GM21529 (cell line): ENCODE measurements at regions not wholly inside any gene's neighbourhood (a gene's known extent, or its start where the extent isn't known, plus 50 kb on each side); places are given as distances from the start of the nearest gene placed in this dataset.
"Not testable (repeated sequence)": the region's sequence is repeated elsewhere in the genome, so short reads cannot be mapped to it uniquely, and the experiment has no call there.

ENCODE experiments used
- ATAC-seq: cut with Tn5 transposase; IDR thresholded peaks from one replicate; pipeline ENCODE4 v1.9.1; 2021; ENCODE audit not compliant: unreplicated experiment

DNA sequence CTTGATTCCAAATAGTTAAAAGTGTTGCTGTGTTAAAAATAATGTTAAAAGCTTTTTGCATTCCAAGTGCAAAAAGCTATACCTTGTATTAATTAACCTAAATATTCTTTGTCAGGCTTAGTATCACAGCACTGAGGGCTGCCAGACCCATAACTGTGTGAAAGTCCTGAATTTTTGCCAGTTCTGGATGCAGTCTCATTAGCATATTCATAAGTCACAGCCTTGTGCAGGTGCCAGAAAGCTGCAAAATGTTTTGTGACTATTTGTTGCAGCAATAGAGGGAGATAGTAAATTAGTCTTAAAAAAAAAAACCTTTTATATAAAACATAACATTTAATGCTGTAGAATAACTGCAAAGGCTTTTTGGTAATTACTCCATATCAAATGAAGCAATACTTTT is 56.6 kb downstream of the SLITRK1 start:
- no peak for ATAC-seq

DNA sequence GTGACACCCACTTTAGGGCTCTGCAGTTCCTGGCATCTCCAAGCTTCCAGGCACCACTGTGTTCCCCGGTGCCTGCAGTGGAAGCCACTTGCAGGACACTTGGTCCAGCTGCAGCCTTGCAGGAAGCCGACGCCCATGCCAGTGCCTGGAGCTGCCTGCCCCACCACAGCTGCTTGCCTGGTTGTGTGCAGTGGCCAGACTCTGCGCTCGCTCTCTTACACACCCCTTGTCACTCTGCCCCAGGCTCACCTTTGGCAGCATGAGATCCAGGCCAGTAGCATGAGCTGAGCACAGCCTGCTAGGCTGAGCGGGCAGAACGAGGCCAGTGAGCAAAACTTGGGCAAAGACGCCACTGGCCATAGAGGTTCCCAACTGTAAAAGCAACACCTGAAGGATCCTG is 57.7 kb downstream of the SLITRK1 start:
- ATAC-seq, result no peak

DNA sequence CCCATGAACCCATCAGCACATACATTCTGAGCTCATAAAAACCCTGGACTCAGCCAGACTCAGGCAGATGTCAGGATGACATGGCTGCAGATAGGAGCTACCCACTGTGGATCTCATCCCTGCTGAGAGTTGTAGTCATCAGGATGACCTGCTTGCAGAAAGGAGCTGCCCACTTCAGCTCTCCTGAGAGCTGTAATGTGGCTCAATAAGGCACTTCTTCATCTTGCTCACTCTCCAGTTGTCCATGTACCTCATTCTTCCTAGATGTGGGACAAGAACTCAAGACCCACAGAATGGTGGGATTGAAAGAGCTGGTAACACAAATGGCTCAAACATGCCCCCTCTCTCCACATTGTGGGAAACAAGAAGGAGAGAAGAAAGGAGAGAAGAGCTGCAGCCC is 58.2 kb downstream of the SLITRK1 start:
- no peak for ATAC-seq

DNA sequence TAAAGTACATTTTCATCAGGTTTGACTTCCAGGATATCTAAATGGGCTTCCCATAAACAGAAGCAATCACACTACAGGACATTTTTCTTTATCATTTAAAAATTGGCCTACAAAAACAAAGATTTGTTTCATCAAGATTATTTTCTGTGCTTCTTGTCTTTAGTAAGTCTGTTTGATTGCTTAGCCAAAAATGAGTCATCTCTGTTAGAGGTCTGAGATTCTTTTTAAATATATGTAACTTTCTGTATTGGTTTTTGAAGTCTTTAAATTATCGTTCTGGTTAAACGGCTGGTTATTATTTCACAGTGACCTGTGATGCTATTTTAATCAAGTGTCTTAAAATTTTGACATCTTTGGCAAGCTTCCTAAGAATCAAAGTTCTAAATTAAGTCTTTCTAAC is 62.7 kb downstream of the SLITRK1 start:
- ATAC-seq, result no peak

DNA sequence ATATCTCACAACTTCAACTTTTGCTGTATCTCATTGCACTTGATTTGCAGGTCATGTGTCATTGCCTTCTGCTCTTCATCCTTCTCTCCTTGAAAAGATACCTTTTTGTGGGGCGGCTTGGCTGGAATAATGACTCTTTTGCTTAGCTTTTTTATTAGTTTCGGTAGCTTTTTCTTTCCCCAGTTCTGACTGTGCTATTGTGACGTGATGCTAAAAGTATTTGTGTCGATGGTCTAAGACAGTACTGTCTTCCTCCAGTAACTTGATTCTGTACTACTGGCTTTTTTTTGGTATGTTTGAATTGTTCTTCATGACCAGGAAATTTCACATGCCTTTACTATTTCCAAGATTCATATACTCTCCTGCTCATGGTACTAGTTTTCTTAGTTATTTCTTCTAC is 63.1 kb downstream of the SLITRK1 start:
- no peak for ATAC-seq

DNA sequence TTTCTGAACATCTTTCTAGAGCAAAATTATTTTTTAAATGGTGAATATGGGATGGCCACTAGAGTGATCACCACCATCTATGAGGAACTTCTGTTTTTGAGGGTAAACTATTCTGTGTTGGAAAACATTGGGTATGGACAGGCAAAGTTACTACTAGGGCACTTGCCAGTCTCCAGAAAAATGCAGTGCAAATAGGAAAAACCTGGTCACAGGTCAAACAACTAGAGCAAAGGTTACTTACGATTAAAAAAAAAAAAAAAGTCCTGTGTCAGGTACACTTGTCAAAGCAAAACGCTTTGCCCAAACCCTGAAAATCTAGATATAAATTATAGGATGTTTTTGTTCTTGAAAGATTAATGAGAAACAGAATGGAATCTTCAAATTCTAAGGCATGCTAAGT is 66.2 kb downstream of the SLITRK1 start:
- no peak for ATAC-seq

DNA sequence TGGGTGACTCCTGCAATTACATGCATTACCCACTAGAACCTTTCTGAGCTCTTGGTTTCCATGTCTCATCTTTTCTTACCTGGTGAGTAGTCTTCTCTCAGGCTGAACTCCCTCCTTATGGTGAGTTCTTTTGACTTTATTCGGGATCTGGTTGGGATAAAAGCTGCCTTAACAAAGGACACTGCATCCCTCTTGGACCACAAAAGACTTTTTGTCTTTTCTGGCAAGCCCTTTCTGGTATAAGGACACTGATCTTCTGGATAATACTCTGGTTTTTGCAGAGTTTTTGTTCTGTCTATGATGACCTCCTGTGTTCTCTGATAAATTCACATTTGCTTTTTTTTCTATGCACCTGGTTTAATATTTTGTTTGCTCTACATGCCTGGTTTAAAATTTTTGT is 66.7 kb downstream of the SLITRK1 start:
- no peak for ATAC-seq

DNA sequence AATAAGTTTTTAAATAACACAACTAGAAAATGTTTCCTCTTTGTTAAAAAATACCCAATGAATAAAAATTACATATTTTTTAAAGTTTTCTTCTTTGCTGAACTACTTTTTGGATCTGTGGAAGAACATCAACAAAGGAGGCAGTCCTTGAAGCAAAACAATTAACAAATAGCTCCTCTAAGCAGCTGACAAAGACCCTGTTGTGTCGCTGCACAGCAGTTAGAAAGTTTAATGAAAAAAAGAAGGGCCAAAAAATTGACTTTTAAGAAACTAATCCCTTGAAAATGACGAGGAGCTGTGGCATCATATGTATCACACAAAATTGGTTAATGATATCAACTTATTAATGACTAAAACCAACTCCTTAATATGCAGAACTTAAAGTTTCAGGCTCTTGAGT is 72.1 kb downstream of the SLITRK1 start:
- ATAC-seq, result no peak

DNA sequence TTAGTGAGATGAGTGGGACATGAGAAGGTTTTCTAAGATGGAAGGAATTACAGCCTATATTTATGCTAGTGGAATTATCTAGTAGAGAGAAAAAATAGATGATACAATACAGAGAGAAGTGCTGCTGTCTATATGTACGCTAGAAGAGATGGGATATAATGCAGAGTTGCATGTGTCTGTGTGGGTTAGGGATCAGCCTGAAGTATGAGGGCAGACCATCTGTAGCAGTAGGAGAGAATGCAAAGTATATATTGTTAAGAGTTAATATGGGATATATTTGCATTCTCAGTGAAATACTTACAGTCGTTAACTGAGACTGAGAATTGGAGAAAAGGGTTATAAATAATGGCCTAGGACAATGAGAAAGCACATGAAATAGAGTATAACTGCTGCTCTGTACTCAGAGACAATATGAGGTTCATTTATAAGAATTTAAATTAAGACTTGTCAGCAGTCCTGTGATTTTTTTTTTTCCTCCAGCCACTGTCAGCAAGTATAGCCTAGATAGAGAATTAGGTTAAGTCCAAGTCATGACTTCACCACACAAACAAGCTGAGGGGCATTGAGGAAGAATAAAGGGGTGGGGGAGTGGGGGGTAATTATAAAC is 77.8 kb downstream of the SLITRK1 start:
- no peak for ATAC-seq

DNA sequence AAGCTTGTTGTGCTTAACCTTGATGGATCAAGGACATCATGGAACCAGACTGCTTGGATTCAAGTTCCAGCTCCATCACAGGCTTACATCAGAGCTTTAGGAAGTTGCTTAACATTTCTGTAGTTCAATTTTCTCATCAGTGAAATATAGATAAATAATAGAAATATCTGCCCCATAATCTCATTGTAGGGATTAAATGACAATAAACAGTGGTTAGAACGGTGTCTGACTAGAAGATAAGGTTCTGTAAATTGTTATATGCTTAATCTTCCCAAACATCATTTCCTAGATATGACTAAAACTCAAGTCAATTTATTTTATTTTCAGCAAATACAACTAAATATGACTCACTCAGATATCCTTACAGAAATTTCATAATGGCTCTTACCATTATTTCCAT is 83.5 kb downstream of the SLITRK1 start:
- ATAC-seq, result no peak

DNA sequence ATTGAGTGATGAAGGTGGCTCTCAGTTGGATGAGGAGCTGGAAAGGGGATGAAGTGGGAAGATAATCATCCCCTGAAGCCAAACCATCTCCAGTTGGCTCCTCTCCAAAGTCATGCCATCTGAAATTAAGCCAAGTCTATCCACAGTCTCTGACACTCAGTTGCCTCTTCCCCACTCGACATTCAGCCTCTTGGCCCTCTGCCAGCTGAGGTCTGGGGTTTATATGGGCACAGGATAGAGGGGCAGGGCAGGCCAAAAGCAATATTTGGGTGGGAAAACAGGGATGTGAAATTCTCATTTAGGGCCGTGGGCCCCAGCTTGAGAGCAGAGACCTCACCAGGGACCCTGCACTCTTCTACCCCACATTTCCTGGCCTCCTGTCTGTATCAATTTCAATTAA is 85.9 kb downstream of the SLITRK1 start:
- ATAC-seq, result no peak

DNA sequence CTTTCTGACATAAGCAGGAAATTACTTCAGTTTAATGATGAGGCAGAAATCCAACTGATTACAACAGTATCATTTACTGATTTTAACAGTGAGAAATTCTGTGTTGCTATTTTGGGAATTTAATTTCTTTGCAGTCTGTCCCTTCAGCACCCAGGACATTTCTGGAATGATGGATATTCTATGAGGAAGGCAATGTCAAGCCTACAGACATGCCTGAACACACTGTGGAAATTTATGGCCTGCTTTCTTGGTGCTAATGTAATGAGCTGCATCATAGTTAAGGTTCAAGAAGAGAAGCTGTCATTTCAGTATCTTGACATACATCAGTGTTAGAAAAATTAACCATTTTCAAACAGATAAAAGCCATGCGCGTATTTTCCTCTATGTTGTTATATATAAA is 87.7 kb downstream of the SLITRK1 start:
- no peak for ATAC-seq

DNA sequence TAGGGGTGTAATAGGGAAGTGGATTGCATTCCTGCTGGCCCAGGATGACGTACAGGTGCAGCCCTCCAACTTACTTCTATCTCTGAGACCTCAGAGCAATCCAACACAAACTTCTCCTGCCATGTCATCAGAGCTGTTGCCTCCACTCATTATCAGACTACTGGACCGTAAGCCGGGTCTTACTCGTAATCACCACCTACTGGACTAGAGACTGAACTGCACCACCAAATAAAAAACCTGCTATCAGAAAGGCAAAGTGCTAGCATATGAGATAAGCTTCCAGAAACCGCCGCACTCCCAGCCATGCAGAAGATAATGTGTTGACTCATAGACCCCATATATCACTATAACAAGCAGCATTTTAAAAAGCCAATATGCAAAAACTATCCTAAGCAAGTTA is 102.0 kb downstream of the SLITRK1 start:
- ATAC-seq, result no peak

DNA sequence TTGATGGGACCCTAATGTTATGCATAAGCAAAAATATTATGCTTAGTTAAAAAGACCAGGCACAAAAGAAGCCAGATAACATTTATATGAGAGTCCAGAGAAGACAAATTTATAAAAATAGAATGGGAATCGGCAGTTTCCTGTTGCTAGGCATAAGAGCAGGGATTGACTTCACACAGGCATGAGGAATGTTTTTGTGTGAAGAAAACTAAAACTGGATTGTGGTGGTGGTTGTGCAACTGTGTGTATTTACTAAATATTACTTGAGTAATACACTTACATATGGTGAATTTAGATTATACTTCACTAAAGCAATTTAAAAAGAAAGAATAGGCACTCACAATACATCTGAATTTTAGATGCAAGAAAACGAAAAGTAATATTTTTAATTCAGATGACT is 108.3 kb downstream of the SLITRK1 start:
- no peak for ATAC-seq

DNA sequence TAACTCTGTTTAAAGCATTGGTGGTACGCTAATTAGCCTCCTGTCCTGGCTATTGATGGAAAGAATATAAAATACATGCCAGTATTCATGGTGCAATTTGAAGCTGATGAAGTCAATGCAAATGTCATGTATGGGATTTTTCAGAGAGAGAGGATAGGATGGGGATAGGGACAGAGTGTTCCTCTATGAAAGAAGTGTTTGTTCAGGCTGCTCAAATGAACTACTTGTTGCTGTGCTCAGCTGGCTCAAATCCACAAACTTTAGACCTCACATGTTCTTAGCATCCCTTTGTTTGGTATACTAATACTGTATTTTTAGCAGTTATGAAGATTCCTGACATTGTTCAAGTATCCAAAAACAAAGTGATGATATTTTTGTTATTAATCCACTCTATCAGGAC is 116.5 kb downstream of the SLITRK1 start:
- ATAC-seq, result no peak

DNA sequence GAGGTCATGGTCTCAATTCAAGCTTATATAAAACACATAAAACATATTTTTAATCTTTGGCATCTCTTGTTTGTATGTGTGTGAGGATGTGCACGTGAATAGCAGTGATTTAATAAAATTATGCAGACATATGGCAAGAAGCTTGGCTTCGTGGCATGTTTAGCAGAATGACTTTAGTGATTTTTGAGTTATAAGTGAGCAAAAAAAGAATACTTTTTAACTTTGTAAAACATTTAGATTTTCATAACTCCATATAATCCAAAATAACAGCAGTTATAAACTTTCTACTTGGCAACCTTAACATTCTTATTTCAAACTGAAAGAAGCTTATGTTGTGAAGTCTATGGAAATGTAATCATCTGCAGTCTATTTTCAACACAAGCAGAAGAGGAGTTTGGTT is 120.6 kb downstream of the SLITRK1 start:
- no peak for ATAC-seq

DNA sequence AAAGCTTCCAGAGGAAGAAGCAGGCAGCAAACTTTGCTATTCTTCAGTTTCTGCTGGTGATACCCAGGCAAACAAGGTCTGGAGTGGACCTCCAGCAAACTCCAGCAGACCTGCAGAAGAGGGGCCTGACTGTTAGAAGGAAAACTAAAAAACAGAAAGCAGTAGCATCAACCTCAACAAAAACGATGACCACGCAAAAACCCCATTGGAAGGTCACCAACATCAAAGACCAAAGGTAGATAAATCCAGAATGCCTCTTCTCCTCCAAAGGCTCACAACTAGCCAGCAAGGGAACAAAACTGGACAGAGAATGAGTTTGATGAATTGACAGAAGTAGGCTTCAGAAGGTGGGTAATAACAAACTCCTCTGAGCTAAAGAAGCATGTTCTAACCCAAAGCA is 127.1 kb downstream of the SLITRK1 start:
- ATAC-seq, result not testable (repeated sequence)

DNA sequence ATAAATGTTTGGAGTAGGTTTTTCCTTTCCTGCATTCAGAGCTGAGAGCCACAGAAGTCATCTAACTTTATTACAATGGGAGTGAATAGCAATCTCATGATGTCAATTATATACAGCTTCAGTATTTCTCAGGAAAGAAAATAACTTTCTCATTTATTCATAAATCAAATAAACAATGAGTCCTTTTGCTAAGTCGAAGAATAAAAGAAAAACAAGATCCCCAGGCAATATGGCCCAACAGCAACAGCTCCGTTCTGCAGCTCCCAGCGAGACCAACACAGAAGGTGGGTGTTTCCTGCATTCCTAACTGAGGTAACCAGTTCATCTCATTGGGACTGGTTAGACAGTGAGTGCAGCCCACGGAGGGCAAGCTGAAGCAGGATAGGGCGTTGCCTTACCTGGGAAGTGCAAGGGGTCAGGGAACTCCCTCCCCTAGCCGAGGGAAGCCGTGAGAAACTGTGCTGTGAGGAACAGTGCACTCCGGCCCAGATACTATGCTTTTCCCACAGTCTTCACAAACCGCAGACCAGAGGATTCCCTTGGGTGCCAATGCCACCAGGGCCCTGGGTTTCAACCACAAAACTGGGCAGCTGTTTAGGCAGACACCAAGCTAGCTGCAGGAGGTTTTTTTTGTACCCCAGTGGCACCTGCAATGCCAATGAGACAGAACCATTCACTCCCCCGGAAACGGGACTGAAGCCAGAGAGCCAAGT is 128.2 kb downstream of the SLITRK1 start:
- ATAC-seq, result no peak

DNA sequence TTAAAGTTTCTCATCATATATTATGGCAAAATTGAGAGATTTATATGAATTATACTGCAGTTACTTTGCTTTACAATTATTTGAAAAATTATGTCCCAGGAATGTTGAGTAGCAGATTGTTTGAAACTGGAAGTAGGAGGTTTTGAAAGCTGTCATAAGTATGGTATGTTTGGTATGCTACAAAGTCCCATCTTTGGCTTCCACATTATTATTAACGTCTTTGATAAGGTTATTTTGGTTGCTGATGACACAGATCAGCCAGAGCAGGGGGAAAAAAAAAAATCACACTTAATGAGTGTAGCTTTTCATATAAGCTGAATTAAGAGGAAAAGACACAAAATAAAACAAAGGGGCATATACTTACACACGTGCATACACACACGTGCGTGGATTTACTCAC is 130.1 kb downstream of the SLITRK1 start:
- ATAC-seq, result no peak

DNA sequence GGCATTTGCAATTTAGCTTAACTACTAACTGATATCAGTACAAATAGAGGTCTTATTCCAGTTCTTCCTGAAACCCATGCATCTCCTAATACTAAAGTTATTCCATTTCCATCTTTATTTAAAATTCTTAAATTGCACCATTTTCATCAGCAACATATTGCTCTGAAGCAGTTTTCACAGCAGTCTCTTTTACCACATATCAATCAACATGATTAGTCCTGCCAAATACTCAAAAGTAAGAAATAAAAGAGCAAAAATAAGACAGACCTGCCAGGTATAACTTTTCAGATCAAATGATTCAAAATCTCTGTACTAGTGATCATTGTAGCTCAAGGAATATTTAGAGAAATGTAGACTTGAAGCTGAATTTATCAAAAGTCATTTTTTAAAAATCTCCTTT is 141.7 kb downstream of the SLITRK1 start:
- no peak for ATAC-seq

DNA sequence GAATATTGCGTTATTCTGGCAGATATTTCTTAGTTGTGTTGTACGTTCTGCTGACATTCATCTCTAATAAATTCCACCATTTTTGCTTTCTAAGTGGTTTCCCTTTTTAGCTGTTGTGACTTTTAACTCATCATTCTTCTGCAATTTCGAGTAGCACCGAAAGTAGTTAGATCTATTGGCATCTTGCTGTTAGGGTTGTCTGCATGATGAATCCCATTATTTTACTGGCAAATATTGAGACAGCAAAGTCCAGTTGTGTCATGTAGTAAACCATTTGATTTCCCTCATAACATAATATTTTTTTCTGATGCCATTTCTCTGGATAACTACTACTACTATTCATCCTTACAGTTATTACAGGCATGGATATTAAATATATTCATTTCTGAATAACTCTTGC is 143.9 kb downstream of the SLITRK1 start:
- no peak for ATAC-seq

DNA sequence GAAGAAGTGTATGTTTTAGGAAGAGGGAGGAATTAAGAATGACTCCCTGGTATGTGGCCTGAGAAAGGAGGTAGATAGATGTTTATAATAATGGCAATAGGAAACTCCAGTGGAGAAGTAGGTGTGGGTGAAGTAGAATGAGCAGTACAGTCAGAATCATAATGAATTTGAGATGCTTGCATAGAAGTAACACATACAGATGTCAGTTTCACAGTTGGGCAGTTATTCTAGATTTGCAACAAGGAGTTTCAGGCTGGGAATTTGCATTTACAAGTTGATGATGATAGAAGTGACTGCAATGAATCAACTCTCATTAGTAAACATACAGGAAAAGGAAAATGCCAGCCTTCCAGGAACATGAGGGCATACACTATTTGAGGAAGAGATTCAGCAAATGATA is 149.0 kb downstream of the SLITRK1 start:
- no peak for ATAC-seq

DNA sequence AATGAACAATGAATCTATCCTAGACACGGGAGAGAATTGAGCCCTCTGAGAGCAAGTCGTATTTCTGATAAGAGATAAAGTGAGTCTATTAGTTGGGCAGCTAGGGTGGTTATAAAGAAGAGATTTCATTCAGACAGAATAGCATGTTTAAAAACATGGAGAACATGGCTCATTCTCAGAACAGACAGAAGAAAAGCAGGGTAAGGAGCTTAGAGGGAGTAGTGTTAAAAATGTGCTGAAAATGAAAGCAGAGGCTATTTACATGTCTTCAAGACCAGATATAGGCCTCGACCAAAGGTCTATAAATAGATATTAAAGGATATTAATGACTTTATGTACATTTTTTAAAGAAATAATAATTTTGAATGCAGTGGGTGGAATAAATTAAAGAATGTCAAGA is 149.5 kb downstream of the SLITRK1 start:
- no peak for ATAC-seq
